SU-DHL-6 (cell line): ENCODE measurements at regions not wholly inside any gene's neighbourhood (a gene's known extent, or its start where the extent isn't known, plus 50 kb on each side); places are given as distances from the start of the nearest gene placed in this dataset.

Experiments used
- H2AFZ ChIP-seq: fragments of 200-600 bp; sonication (generic); 2 replicates; pipeline ENCODE4 v1.6.1; 2014; ENCODE audit warnings: low read depth, mild to moderate bottlenecking, moderate library complexity, mixed read lengths, antibody characterized with exemption, low read length; ENCODE audit not compliant: severe bottlenecking
- H3F3A ChIP-seq: fragments of 200-600 bp; shearing (Covaris generic); 2 replicates; pipeline ENCODE4 v1.6.0; 2016; ENCODE audit warnings: antibody characterized with exemption, mild to moderate bottlenecking; ENCODE audit not compliant: insufficient read depth
- H3K27ac ChIP-seq: fragments of 200-600 bp; sonication (generic); 2 replicates; pipeline ENCODE4 v1.5.1; 2016; ENCODE audit warnings: low read depth, mild to moderate bottlenecking, low read length, moderate library complexity, mixed read lengths
- H3K27me3 ChIP-seq: fragments of 200-600 bp; sonication (generic), shearing (Covaris generic); 2 replicates; pipeline ENCODE4 v1.6.0; 2014; ENCODE audit warnings: mild to moderate bottlenecking, low read length
- H3K36me3 ChIP-seq: fragments of 200-600 bp; sonication (generic); 2 replicates; pipeline ENCODE4 v1.6.1; 2014; ENCODE audit warnings: mild to moderate bottlenecking, low read length, mixed read lengths
- H3K4me2 ChIP-seq: fragments of 300-600, 200-600 bp; shearing (Covaris generic), sonication (generic); 2 replicates; pipeline ENCODE4 v1.6.0; 2014; ENCODE audit warnings: low read length, low read depth, mild to moderate bottlenecking; ENCODE audit not compliant: poor library complexity, severe bottlenecking
- H3K4me3 ChIP-seq: fragments of 200-600 bp; sonication (generic); 2 replicates; pipeline ENCODE4 v1.5.1; 2014; ENCODE audit warnings: antibody characterized with exemption, low read length, mild to moderate bottlenecking, mixed read lengths; ENCODE audit not compliant: insufficient read depth, poor library complexity, severe bottlenecking
- H3K79me2 ChIP-seq: fragments of 200-600 bp; sonication (generic); 2 replicates; pipeline ENCODE4 v1.6.1; 2014; ENCODE audit warnings: mild to moderate bottlenecking, low read length, moderate library complexity; ENCODE audit not compliant: insufficient read depth
- H3K9ac ChIP-seq: fragments of 200-600 bp; sonication (generic); 2 replicates; pipeline ENCODE4 v1.7.0; 2014; ENCODE audit warnings: mild to moderate bottlenecking, low read length
- H3K9me2 ChIP-seq: fragments of 200-600 bp; sonication (generic); replicated peaks from 2 replicates; pipeline ENCODE4 v1.6.1; 2014; ENCODE audit warnings: low read length; ENCODE audit not compliant: insufficient read depth
- H3K9me3 ChIP-seq: fragments of 200-600 bp; sonication (generic); 2 replicates; pipeline ENCODE4 v1.6.1; 2014; ENCODE audit warnings: low read length, mixed read lengths; ENCODE audit not compliant: insufficient read depth
- H4K20me1 ChIP-seq: fragments of 200-600 bp; sonication (generic); 2 replicates; pipeline ENCODE4 v1.6.1; 2014; ENCODE audit warnings: low read depth, mild to moderate bottlenecking, antibody characterized with exemption, low read length, moderate library complexity, mixed read lengths
- EZH2phosphoT487 ChIP-seq: fragments of 200-600 bp; sonication (generic), shearing (Covaris generic); conservative IDR thresholded peaks from 2 replicates; pipeline ENCODE4 v1.6.1; 2018; ENCODE audit warnings: mild to moderate bottlenecking, antibody characterized with exemption, low read length, moderate library complexity, mixed read lengths
- TF ChIP-seq, protein P1 (sequence below): fragments of 200-600 bp; sonication (generic); IDR thresholded peaks from one replicate; pipeline ENCODE4 v1.5.1; 2017; ENCODE audit warnings: antibody characterized with exemption, mild to moderate bottlenecking, low read length, moderate library complexity; ENCODE audit not compliant: insufficient read depth, poor library complexity, severe bottlenecking

DNA sequence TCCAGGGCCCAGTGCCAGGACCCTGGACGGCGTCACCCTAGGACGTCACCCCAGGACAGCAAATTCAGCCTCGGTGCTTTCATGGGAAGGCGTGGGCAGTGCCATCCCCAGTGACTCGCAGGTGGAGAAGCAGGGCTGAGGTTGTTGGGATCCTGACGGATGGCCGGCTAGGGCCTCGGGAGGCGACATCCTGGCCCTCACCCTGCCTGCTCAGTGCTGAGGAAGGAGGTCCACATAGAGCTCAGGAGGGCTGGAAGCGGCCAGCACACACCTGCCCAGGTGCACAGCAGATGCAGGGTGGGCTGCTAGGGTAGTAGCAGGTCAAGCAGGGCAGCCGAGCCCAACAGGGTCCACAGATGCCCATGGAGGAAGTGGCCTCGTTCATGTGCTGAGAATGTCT is 482.0 kb upstream of the SALL3 start:
- H3K79me2 ChIP-seq, result no peaks in the 10 kb centered on the region
- H3K27me3 ChIP-seq, result no peaks in the 10 kb centered on the region
- no peaks in the 10 kb centered on the region for H3F3A ChIP-seq
- no peak overlapping the region for H3K4me2 ChIP-seq
- TF ChIP-seq EZH2phosphoT487, result no peak
- TF ChIP-seq, protein P1, sequence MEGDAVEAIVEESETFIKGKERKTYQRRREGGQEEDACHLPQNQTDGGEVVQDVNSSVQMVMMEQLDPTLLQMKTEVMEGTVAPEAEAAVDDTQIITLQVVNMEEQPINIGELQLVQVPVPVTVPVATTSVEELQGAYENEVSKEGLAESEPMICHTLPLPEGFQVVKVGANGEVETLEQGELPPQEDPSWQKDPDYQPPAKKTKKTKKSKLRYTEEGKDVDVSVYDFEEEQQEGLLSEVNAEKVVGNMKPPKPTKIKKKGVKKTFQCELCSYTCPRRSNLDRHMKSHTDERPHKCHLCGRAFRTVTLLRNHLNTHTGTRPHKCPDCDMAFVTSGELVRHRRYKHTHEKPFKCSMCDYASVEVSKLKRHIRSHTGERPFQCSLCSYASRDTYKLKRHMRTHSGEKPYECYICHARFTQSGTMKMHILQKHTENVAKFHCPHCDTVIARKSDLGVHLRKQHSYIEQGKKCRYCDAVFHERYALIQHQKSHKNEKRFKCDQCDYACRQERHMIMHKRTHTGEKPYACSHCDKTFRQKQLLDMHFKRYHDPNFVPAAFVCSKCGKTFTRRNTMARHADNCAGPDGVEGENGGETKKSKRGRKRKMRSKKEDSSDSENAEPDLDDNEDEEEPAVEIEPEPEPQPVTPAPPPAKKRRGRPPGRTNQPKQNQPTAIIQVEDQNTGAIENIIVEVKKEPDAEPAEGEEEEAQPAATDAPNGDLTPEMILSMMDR, result no peak
- no peaks in the 10 kb centered on the region for H3K9me2 ChIP-seq
- no peak overlapping the region for H3K4me3 ChIP-seq
- no peak overlapping the region for H2AFZ ChIP-seq
- H3K36me3 ChIP-seq, result no peaks in the 10 kb centered on the region
- no peak overlapping the region for H3K9ac ChIP-seq
- H4K20me1 ChIP-seq, result no peaks in the 10 kb centered on the region
- no peaks in the 10 kb centered on the region for H3K9me3 ChIP-seq
- H3K27ac ChIP-seq, result no peak overlapping the region

DNA sequence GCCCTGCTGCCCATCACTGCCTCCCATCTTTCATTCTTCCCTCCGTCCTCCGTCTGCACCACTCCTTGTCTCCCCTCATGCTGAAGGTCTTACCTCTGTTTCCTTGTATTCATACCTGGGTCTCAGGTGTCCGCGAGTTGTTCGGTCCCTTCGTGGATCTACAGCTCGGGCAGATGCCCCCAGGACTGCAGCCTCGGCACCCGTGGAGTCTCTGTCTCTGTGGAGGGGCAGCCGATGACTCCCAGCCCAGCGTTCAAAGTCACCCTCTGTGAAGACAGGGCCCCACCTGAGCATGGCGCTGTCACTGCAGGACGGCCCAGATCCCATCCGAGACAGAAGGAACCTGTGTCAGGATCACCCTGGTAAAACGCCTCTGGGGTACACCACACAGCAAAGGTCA is 480.0 kb upstream of the SALL3 start:
- H3K36me3 ChIP-seq, result no peaks in the 10 kb centered on the region
- no peaks in the 10 kb centered on the region for H3K9me2 ChIP-seq
- H3K9ac ChIP-seq, result no peak overlapping the region
- H2AFZ ChIP-seq, result no peak overlapping the region
- no peak overlapping the region for H3K4me3 ChIP-seq
- no peaks in the 10 kb centered on the region for H3F3A ChIP-seq
- H4K20me1 ChIP-seq, result no peaks in the 10 kb centered on the region
- no peak overlapping the region for H3K27ac ChIP-seq
- no peak overlapping the region for H3K4me2 ChIP-seq
- no peaks in the 10 kb centered on the region for H3K79me2 ChIP-seq
- no peaks in the 10 kb centered on the region for H3K9me3 ChIP-seq
- TF ChIP-seq, protein P1, result no peak
- TF ChIP-seq EZH2phosphoT487, result no peak
- H3K27me3 ChIP-seq, result no peaks in the 10 kb centered on the region

DNA sequence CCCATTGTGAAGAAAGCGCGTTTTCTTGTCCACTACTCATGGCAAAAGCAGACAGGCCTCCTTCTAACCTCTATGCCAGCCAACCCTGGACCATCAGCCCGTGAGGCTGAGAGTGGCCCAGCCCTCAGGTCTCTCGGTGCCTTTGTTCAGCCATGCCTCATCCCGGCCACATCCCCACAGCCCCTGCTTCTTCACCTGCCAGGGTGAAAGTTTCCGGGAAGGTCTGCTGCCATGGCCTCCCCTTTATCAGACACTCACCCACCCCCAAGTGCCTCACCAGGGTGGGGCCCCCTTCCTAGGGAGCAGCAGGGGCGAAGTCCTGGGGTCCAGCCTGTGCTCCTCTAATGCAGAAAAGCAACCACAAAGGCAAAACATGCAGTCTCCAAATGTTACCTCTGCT is 478.4 kb upstream of the SALL3 start:
- Histone ChIP-seq H3K9ac (no peak overlapping the region), H3K36me3 (no peaks in the 10 kb centered on the region), H3K9me2 (no peaks in the 10 kb centered on the region), H3K4me2 (no peak overlapping the region), H2AFZ (no peak overlapping the region), H3K27ac (no peak overlapping the region), H3K79me2 (no peaks in the 10 kb centered on the region), H3K4me3 (no peak overlapping the region), H3K9me3 (no peaks in the 10 kb centered on the region), H4K20me1 (no peaks in the 10 kb centered on the region), H3F3A (no peaks in the 10 kb centered on the region), H3K27me3 (no peaks in the 10 kb centered on the region)
- TF ChIP-seq, protein P1, result no peak
- TF ChIP-seq EZH2phosphoT487, result no peak

DNA sequence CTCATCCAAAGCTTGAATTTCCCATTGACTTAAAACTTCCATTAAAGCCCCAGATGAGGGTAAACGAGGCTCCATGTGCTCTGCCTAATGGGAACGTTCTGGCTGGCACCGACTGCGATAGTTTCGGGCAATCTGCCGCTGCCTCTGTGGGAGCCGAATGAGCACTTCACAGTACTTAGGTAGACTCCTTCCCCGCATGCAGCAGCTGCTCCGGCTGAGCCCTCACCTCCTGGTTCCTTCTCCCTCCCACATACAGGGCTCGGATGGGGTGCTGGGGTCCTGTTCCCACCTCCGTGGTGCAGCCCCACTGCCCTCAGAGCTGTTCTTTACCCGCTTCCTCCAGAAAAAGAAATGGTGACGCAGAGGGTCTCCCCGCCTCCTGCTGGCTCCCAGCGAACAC is 476.5 kb upstream of the SALL3 start:
- no peak for TF ChIP-seq EZH2phosphoT487
- TF ChIP-seq, protein P1, result no peak
- H3K4me3 ChIP-seq, result no peak overlapping the region
- H3K27me3 ChIP-seq, result no peaks in the 10 kb centered on the region
- no peaks in the 10 kb centered on the region for H3K79me2 ChIP-seq
- no peaks in the 10 kb centered on the region for H3K9me3 ChIP-seq
- H4K20me1 ChIP-seq, result no peaks in the 10 kb centered on the region
- no peaks in the 10 kb centered on the region for H3F3A ChIP-seq
- H3K36me3 ChIP-seq, result no peaks in the 10 kb centered on the region
- no peak overlapping the region for H3K9ac ChIP-seq
- H3K4me2 ChIP-seq, result no peak overlapping the region
- no peaks in the 10 kb centered on the region for H3K9me2 ChIP-seq
- no peak overlapping the region for H3K27ac ChIP-seq
- no peak overlapping the region for H2AFZ ChIP-seq
